Mesendoderm (in vitro differentiated cells): ENCODE measurements at regions not wholly inside any gene's neighbourhood (a gene's known extent, or its start where the extent isn't known, plus 50 kb on each side); places are given as distances from the start of the nearest gene placed in this dataset.

Experiments
- DNase-seq: peaks from one replicate; pipeline ENCODE4 v3.0.0; 2013
- H2AK5ac ChIP-seq: 2 replicates; pipeline ENCODE4 v1.6.1; 2013; ENCODE audit warnings: low read length, inconsistent platforms
- H2BK120ac ChIP-seq: 2 replicates; pipeline ENCODE4 v1.6.1; 2013; ENCODE audit warnings: low read depth, mild to moderate bottlenecking, low read length, moderate library complexity, mixed read lengths
- H2BK15ac ChIP-seq: replicated peaks from 2 replicates; pipeline ENCODE4 v1.6.1; 2013; ENCODE audit warnings: low read depth, mild to moderate bottlenecking, moderate library complexity
- H2BK5ac ChIP-seq: 2 replicates; pipeline ENCODE4 v1.6.1; 2013; ENCODE audit warnings: low read length, inconsistent platforms
- H3K18ac ChIP-seq: 2 replicates; pipeline ENCODE4 v1.6.1; 2013; ENCODE audit warnings: mild to moderate bottlenecking, low read length, mixed read lengths
- H3K23ac ChIP-seq: one replicate; pipeline ENCODE4 v1.6.1; 2013; ENCODE audit warnings: low read length
- H3K27ac ChIP-seq: 2 replicates; pipeline ENCODE4 v1.5.1; 2013; ENCODE audit warnings: low read depth, mild to moderate bottlenecking, inconsistent platforms, low read length, moderate library complexity
- H3K27me3 ChIP-seq: 2 replicates; pipeline ENCODE4 v1.6.1; 2013; ENCODE audit warnings: low read length, control low read depth, mild to moderate bottlenecking, inconsistent platforms; ENCODE audit not compliant: insufficient read depth, poor library complexity
- H3K36me3 ChIP-seq: 2 replicates; pipeline ENCODE4 v1.6.1; 2013; ENCODE audit warnings: low read length, inconsistent platforms; ENCODE audit not compliant: control insufficient read depth, insufficient read depth
- H3K4ac ChIP-seq: one replicate; pipeline ENCODE4 v1.6.1; 2013; ENCODE audit warnings: low read depth, mild to moderate bottlenecking, low read length, moderate library complexity
- H3K4me1 ChIP-seq: 2 replicates; pipeline ENCODE4 v1.6.1; 2013; ENCODE audit warnings: low read depth, low read length, inconsistent platforms; ENCODE audit not compliant: control insufficient read depth
- H3K4me2 ChIP-seq: 2 replicates; pipeline ENCODE4 v1.6.1; 2013; ENCODE audit warnings: low read length
- H3K4me3 ChIP-seq: 2 replicates; pipeline ENCODE4 v1.5.1; 2013; ENCODE audit warnings: mild to moderate bottlenecking, low read length
- H3K56ac ChIP-seq: one replicate; pipeline ENCODE4 v1.6.1; 2013; ENCODE audit warnings: low read length
- H3K79me1 ChIP-seq: 2 replicates; pipeline ENCODE4 v1.6.1; 2013; ENCODE audit warnings: low read length, inconsistent platforms
- H3K79me2 ChIP-seq: 2 replicates; pipeline ENCODE4 v1.6.1; 2013; ENCODE audit warnings: mild to moderate bottlenecking, low read length; ENCODE audit not compliant: control insufficient read depth, insufficient read depth
- H3K9ac ChIP-seq: 2 replicates; pipeline ENCODE4 v1.6.1; 2013; ENCODE audit warnings: low read length, inconsistent platforms
- H4K5ac ChIP-seq: one replicate; pipeline ENCODE4 v1.6.1; 2013; ENCODE audit warnings: low read length
- H4K8ac ChIP-seq: one replicate; pipeline ENCODE4 v1.6.1; 2013; ENCODE audit warnings: low read depth, mild to moderate bottlenecking, control low read depth, low read length, moderate library complexity
- WGBS: extraction: QIAGEN DNeasy Blood & Tissue Kit; methylation state at CpG from one replicate; pipeline ENCODE4 v1.1.7; 2013; ENCODE audit warnings: low lambda C conversion rate, missing lambda C conversion rate; ENCODE audit not compliant: insufficient coverage; ENCODE audit errors: extremely low coverage; 5-methylcytosine and 5-hydroxymethylcytosine counted together

GRCh38 chr6:66068033-66068432 is 361.0 kb upstream of the EYS start:
- Histone ChIP-seq H3K56ac (no peak overlapping the region), H2BK15ac (no peak overlapping the region), H3K4ac (no peak overlapping the region), H2BK5ac (no peak overlapping the region), H3K79me1 (no peaks in the 10 kb centered on the region), H3K27me3 (no peaks in the 10 kb centered on the region), H2AK5ac (no peak overlapping the region), H3K4me1 (no peaks in the 10 kb centered on the region), H3K79me2 (no peaks in the 10 kb centered on the region), H3K23ac (no peak overlapping the region), H3K36me3 (no peaks in the 10 kb centered on the region), H4K5ac (no peak overlapping the region), H3K18ac (no peak overlapping the region), H2BK120ac (no peak overlapping the region), H3K4me3 (no peak overlapping the region), H3K4me2 (no peak overlapping the region), H3K27ac (no peak overlapping the region), H3K9ac (no peak overlapping the region), H4K8ac (no peak overlapping the region)
- peak; percentile 59 for DNase-seq

- H2BK120ac ChIP-seq: no peak overlapping the region
- no peak overlapping the region for H4K5ac ChIP-seq
- no peak overlapping the region for H2BK5ac ChIP-seq
- H2AK5ac ChIP-seq: no peak overlapping the region
- H3K27ac ChIP-seq: no peak overlapping the region
- H3K56ac ChIP-seq: no peak overlapping the region
- no peak for DNase-seq
- no peak overlapping the region for H2BK15ac ChIP-seq
- H3K4ac ChIP-seq: peak overlapping the region; percentile 16
- no peak overlapping the region for H3K4me2 ChIP-seq
- H3K36me3 ChIP-seq: no peaks in the 10 kb centered on the region
- no peaks in the 10 kb centered on the region for H3K79me2 ChIP-seq
- H3K27me3 ChIP-seq: no peaks in the 10 kb centered on the region
- no peaks in the 10 kb centered on the region for H3K79me1 ChIP-seq
- no CpG with 5 or more reads among the region's 1 CpG for WGBS
- no peak overlapping the region for H3K9ac ChIP-seq
- H4K8ac ChIP-seq: no peak overlapping the region
- no peak overlapping the region for H3K23ac ChIP-seq
- no peak overlapping the region for H3K4me3 ChIP-seq
- no peak overlapping the region for H3K18ac ChIP-seq
- no peaks in the 10 kb centered on the region for H3K4me1 ChIP-seq
Observed at GRCh38 chr6:66065313-66065712, 358.3 kb upstream of the EYS start.

- H3K4ac ChIP-seq: no peak overlapping the region
- H3K36me3 ChIP-seq: no peaks in the 10 kb centered on the region
- no peak overlapping the region for H3K23ac ChIP-seq
- DNase-seq: no peak
- H2BK120ac ChIP-seq: no peak overlapping the region
- H3K18ac ChIP-seq: no peak overlapping the region
- H2BK5ac ChIP-seq: no peak overlapping the region
- no peak overlapping the region for H3K27ac ChIP-seq
- no peaks in the 10 kb centered on the region for H3K27me3 ChIP-seq
- no peak overlapping the region for H2BK15ac ChIP-seq
- H4K8ac ChIP-seq: no peak overlapping the region
- no peaks in the 10 kb centered on the region for H3K4me1 ChIP-seq
- H3K79me2 ChIP-seq: no peaks in the 10 kb centered on the region
- H3K56ac ChIP-seq: no peak overlapping the region
- H3K4me3 ChIP-seq: no peak overlapping the region
- H3K9ac ChIP-seq: no peak overlapping the region
- WGBS: no CpG with 5 or more reads among the region's 1 CpG
- no peak overlapping the region for H2AK5ac ChIP-seq
- no peak overlapping the region for H3K4me2 ChIP-seq
- H3K79me1 ChIP-seq: no peaks in the 10 kb centered on the region
- no peak overlapping the region for H4K5ac ChIP-seq
Observed at GRCh38 chr6:66057034-66057433, 350.0 kb upstream of the EYS start.

- Histone ChIP-seq H3K27ac (no peak overlapping the region), H3K4me1 (no peaks in the 10 kb centered on the region), H3K9ac (no peak overlapping the region), H2AK5ac (no peak overlapping the region), H3K4me2 (no peak overlapping the region), H2BK5ac (no peak overlapping the region), H3K4ac (no peak overlapping the region), H3K56ac (no peak overlapping the region), H3K36me3 (no peaks in the 10 kb centered on the region), H3K79me2 (no peaks in the 10 kb centered on the region), H3K79me1 (no peaks in the 10 kb centered on the region), H3K4me3 (no peak overlapping the region), H2BK15ac (no peak overlapping the region), H2BK120ac (no peak overlapping the region), H3K18ac (no peak overlapping the region), H3K27me3 (no peaks in the 10 kb centered on the region), H4K8ac (no peak overlapping the region), H3K23ac (no peak overlapping the region), H4K5ac (no peak overlapping the region)
- no peak for DNase-seq
- WGBS: no CpG with 5 or more reads among the region's 2 CpGs
Observed at GRCh38 chr6:66054967-66055366, 347.9 kb upstream of the EYS start.

GRCh38 chr6:66051812-66052211 is 344.8 kb upstream of the EYS start:
- no peak for DNase-seq
- H3K4me1 ChIP-seq: no peaks in the 10 kb centered on the region
- no peaks in the 10 kb centered on the region for H3K27me3 ChIP-seq
- H3K27ac ChIP-seq: no peak overlapping the region
- no peak overlapping the region for H3K4me2 ChIP-seq
- H3K18ac ChIP-seq: no peak overlapping the region
- H3K23ac ChIP-seq: no peak overlapping the region
- H2BK5ac ChIP-seq: no peak overlapping the region
- no peak overlapping the region for H4K5ac ChIP-seq
- no peak overlapping the region for H2BK120ac ChIP-seq
- no peaks in the 10 kb centered on the region for H3K79me2 ChIP-seq
- H3K4ac ChIP-seq: no peak overlapping the region
- H2AK5ac ChIP-seq: no peak overlapping the region
- H3K56ac ChIP-seq: no peak overlapping the region
- H3K4me3 ChIP-seq: no peak overlapping the region
- H4K8ac ChIP-seq: no peak overlapping the region
- H3K36me3 ChIP-seq: no peaks in the 10 kb centered on the region
- no peak overlapping the region for H3K9ac ChIP-seq
- no CpG with 5 or more reads among the region's 5 CpGs for WGBS
- no peak overlapping the region for H2BK15ac ChIP-seq
- H3K79me1 ChIP-seq: no peaks in the 10 kb centered on the region

GRCh38 chr6:66048684-66049474 is 341.9 kb upstream of the EYS start:
- Histone ChIP-seq H4K8ac (no peak overlapping the region), H3K4me2 (no peak overlapping the region), H4K5ac (no peak overlapping the region), H3K18ac (no peak overlapping the region), H2BK15ac (no peak overlapping the region), H3K4me1 (no peaks in the 10 kb centered on the region), H2BK5ac (no peak overlapping the region), H3K79me1 (no peaks in the 10 kb centered on the region), H3K56ac (no peak overlapping the region), H3K36me3 (no peaks in the 10 kb centered on the region), H3K23ac (no peak overlapping the region), H3K27ac (no peak overlapping the region), H3K79me2 (no peaks in the 10 kb centered on the region), H2AK5ac (no peak overlapping the region), H3K27me3 (no peaks in the 10 kb centered on the region), H3K4ac (no peak overlapping the region), H3K9ac (no peak overlapping the region), H2BK120ac (no peak overlapping the region), H3K4me3 (no peak overlapping the region)
- WGBS: 100% methylated on average over 2 of the region's 3 CpGs
- DNase-seq: no peak
